ENCODE measurements at regions not wholly inside any gene's neighbourhood (a gene's known extent, or its start where the extent isn't known, plus 50 kb on each side); places are given as distances from the start of the nearest gene placed in this dataset.

- FAIRE-seq: no peak
Observed at GRCh38 chr2:120576509-120577474, 158.9 kb upstream of the GLI2 start.

- FAIRE-seq: no peak
Observed at GRCh38 chr2:120577721-120578295, 157.9 kb upstream of the GLI2 start.

GRCh38 chr2:120578576-120579352, 156.9 kb upstream of the GLI2 start:
- no peak for FAIRE-seq

GRCh38 chr2:120579916-120580685, 155.6 kb upstream of the GLI2 start:
- no peak for FAIRE-seq

- FAIRE-seq: no peak
Observed at GRCh38 chr2:120580709-120581108, 155.0 kb upstream of the GLI2 start.

GRCh38 chr2:120583121-120583520, 152.5 kb upstream of the GLI2 start:
- no peak for FAIRE-seq

GRCh38 chr2:120583851-120584570, 151.7 kb upstream of the GLI2 start:
- no peak for FAIRE-seq

GRCh38 chr2:120586507-120587278, 149.0 kb upstream of the GLI2 start:
- FAIRE-seq: no peak

GRCh38 chr2:120587279-120587996, 148.2 kb upstream of the GLI2 start:
- FAIRE-seq: no peak

GRCh38 chr2:120587997-120588336, 147.7 kb upstream of the GLI2 start:
- no peak for FAIRE-seq

GRCh38 chr2:120589771-120590608, 145.7 kb upstream of the GLI2 start:
- FAIRE-seq: no peak

- FAIRE-seq: no peak
Observed at GRCh38 chr2:120590841-120591240, 144.8 kb upstream of the GLI2 start.

- FAIRE-seq: no peak
Observed at GRCh38 chr2:120591572-120591971, 144.1 kb upstream of the GLI2 start.

- FAIRE-seq: no peak
Observed at GRCh38 chr2:120592084-120592483, 143.6 kb upstream of the GLI2 start.

GRCh38 chr2:120593921-120594686, 141.6 kb upstream of the GLI2 start:
- FAIRE-seq: no peak

GRCh38 chr2:120594856-120595685, 140.6 kb upstream of the GLI2 start:
- FAIRE-seq: no peak

GRCh38 chr2:120595739-120596138, 139.9 kb upstream of the GLI2 start:
- no peak for FAIRE-seq
